Mesodermal cell (in vitro differentiated cells): ENCODE measurements at regions not wholly inside any gene's neighbourhood (a gene's known extent, or its start where the extent isn't known, plus 50 kb on each side); places are given as distances from the start of the nearest gene placed in this dataset.
A peak's percentile ranks its signal among the peaks of the same experiment; 100 is the strongest.

Experiments
- H3K27ac ChIP-seq: 2 replicates; pipeline ENCODE4 v1.7.0; 2013; ENCODE audit warnings: mild to moderate bottlenecking, low read depth, low read length, moderate library complexity; ENCODE audit not compliant: severe bottlenecking
- H3K36me3 ChIP-seq: 2 replicates; pipeline ENCODE4 v1.7.1; 2013; ENCODE audit warnings: mild to moderate bottlenecking, low read length, moderate library complexity; ENCODE audit not compliant: control insufficient read depth, insufficient read depth
- H3K4me1 ChIP-seq: one replicate; pipeline ENCODE4 v1.7.1; 2013; ENCODE audit warnings: mild to moderate bottlenecking, low read length; ENCODE audit not compliant: insufficient read depth, control insufficient read depth, poor library complexity, severe bottlenecking
- H3K4me3 ChIP-seq: 2 replicates; pipeline ENCODE4 v1.7.0; 2013; ENCODE audit warnings: low read length, control low read depth, mild to moderate bottlenecking; ENCODE audit not compliant: insufficient read depth, poor library complexity, severe bottlenecking; ENCODE audit errors: extremely low read depth
- H3K9me3 ChIP-seq: 2 replicates; pipeline ENCODE4 v1.7.1; 2013; ENCODE audit warnings: mild to moderate bottlenecking, low read length, moderate library complexity; ENCODE audit not compliant: control insufficient read depth
- WGBS, 2 experiments: methylation state at CpG; one replicate each; pipeline ENCODE4 v1.1.5; 2013; ENCODE audit warnings: missing lambda C conversion rate in 2 of 2; ENCODE audit not compliant: insufficient coverage in 2 of 2; 5-methylcytosine and 5-hydroxymethylcytosine counted together

- Histone ChIP-seq H3K36me3 (no peaks in the 10 kb centered on the region), H3K9me3 (no peaks in the 10 kb centered on the region), H3K4me1 (peaks cover 35% of the 10 kb centered on the region), H3K4me3 (no peak overlapping the region), H3K27ac (no peak overlapping the region)
- WGBS, 2 experiments: 86% methylated on average over 5 of the region's 6 CpGs; no CpG with 5 or more reads in 1 of the 2 experiments
Observed at GRCh38 chr11:123303924-123304323, 108.9 kb upstream of the CLMP start.

DNA sequence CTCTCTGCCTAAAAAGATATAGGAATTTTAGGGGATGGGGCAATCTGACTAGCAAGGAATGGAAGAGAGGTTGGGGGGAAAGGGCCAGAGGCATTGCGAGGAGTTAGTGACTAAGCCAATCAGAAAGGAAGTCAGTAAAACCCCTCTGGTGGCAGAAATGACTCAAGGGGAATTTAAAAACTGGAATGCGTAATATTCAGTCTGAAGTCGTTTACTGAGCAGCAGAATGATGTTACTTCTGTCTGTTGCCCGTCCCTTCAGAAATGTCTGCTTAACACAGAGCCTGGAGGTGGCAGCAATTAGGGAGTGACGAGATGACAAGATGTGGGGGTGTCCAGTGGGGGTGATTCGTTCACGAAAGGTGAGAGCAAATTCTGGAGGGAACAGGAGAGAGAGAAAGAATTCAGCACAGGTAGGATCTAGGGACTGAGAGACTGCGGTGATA lies 107.7 kb upstream of the CLMP start:
- no peak overlapping the region for H3K27ac ChIP-seq

DNA sequence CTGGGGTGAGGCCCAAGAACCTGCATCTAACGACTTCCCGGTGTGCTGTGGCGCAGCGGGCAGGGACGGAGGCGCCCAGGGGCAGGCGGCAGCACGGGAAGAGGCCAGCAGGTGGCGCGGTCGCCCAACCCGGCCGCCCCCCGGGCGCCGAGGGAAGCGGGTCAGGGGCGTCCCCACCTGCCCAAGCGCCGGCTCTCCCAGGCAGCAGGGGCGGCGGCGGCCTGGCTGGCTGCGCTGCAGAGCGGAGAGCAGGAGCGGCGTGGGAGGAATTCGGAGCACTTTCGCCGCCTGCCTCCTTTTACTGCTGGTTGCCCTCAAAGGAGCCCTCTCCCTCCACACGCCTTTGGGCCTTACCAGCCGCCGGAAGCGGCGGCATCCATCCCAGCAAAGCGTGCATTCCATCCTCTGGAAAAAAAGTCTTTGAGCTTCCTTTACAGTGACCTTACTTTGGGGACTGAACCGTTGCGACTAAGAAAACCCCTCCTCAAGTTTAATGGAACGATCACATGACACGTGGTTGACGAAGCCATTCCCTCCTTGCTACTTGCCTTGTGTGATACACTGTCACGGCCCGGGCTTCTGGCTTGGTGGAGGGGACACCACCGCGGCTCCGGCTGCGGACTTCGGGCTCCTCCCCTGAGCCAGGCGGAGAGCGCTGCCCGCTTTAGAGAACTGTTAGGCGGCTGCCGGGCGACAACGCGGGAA lies 106.8 kb upstream of the CLMP start:
- Histone ChIP-seq H3K36me3 (no peaks in the 10 kb centered on the region), H3K27ac (peak overlapping the region; percentile 43), H3K9me3 (no peaks in the 10 kb centered on the region), H3K4me3 (peak overlapping the region; percentile 19), H3K4me1 (peaks cover 26% of the 10 kb centered on the region)
- WGBS, 2 experiments: 1% methylated on average over 48 of the region's 56 CpGs

More for the DNA sequence above, 107.7 kb upstream of the CLMP start:
- Histone ChIP-seq H3K36me3 (no peaks in the 10 kb centered on the region), H3K9me3 (no peaks in the 10 kb centered on the region), H3K4me1 (peaks cover 29% of the 10 kb centered on the region), H3K4me3 (no peak overlapping the region)
- WGBS, 2 experiments: 59 to 69% methylated on average over 8 of the region's 8 CpGs

DNA sequence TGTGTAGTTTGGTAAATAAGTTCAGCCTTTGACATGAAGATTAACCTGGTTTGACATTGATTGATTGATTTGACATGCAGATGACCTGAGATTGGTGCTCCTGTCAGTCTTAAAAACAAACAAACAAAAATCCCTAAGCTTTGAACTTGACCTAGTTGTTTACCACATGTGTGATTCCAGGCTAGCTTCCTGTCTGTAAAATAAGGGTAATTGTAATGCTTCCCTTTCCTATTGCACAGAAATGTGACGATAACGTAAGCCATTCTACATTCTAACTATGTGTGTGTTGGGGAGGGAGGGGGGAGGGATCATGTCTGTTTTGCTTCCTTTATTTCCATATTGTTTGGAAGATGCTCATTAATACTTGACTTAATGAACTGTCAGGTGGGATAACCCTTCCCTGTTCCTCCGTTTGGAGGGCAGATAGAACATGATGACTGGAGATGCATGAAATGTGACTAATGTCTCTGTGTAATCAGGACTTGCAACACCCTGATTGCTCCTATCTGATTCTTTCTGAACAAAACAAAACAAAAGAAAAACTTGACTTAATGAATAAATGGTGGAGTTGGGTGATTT lies 106.1 kb upstream of the CLMP start:
- Histone ChIP-seq H3K4me3 (no peak overlapping the region), H3K9me3 (no peaks in the 10 kb centered on the region), H3K4me1 (peaks cover 26% of the 10 kb centered on the region), H3K36me3 (no peaks in the 10 kb centered on the region), H3K27ac (no peak overlapping the region)
- WGBS, 2 experiments: 67% methylated on average over 1 of the region's 3 CpGs; no CpG with 5 or more reads in 1 of the 2 experiments

GRCh38 chr11:123299721-123300120 lies 104.7 kb upstream of the CLMP start:
- 89 to 93% methylated on average over 6 to 7 of the region's 7 CpGs for whole genome bisulfite sequencing, 2 experiments
- peaks cover 24% of the 10 kb centered on the region for H3K4me1 ChIP-seq
- no peaks in the 10 kb centered on the region for H3K9me3 ChIP-seq
- no peaks in the 10 kb centered on the region for H3K36me3 ChIP-seq
- no peak overlapping the region for H3K27ac ChIP-seq
- no peak overlapping the region for H3K4me3 ChIP-seq

- no peak overlapping the region for H3K27ac ChIP-seq
- no peaks in the 10 kb centered on the region for H3K9me3 ChIP-seq
- WGBS, 2 experiments: 91 to 94% methylated on average over 9 to 15 of the region's 16 CpGs
- no peaks in the 10 kb centered on the region for H3K36me3 ChIP-seq
- no peak overlapping the region for H3K4me3 ChIP-seq
- H3K4me1 ChIP-seq: peaks cover 23% of the 10 kb centered on the region
Observed at GRCh38 chr11:123298488-123299447, 103.7 kb upstream of the CLMP start.

- 83% methylated on average over 1 of the region's 2 CpGs; no CpG with 5 or more reads in 1 of the 2 experiments for WGBS, 2 experiments
- Histone ChIP-seq H3K4me3 (no peak overlapping the region), H3K9me3 (no peaks in the 10 kb centered on the region), H3K36me3 (no peaks in the 10 kb centered on the region), H3K27ac (no peak overlapping the region), H3K4me1 (no peaks in the 10 kb centered on the region)
Observed at GRCh38 chr11:123292647-123293046, 97.6 kb upstream of the CLMP start.

DNA sequence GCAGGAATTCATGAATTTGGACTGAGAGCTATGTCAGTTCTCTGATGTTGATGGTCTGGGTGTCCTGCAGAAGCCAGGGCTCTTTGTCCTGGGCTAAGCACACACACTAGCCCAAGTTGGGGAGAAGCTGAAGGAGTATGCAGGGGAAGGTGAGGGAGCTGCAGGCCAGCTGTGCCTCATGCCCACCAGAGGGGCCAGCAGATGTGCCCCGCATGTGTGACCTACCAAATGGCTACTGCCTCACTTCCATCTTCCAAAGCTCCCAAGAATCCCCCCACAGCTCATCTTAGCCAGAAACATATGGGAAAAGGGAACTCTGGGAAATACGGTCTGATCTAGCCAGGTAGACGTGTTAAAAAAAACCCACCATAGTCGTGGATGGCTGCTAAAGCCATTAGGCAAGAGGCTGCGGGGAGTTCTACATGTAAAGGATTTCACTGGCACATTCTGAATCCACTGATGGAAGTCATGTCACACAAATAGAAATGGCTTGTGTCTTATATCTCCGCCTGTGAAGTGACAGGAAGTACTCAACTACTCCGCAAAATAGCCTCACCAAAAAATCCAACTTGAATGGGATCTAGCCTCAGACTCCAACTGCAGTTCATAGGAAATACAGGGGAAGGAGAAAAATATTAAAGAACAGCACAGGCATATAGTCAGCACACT lies 96.3 kb upstream of the CLMP start:
- Histone ChIP-seq H3K4me1 (no peaks in the 10 kb centered on the region), H3K27ac (no peak overlapping the region), H3K36me3 (no peaks in the 10 kb centered on the region), H3K4me3 (no peak overlapping the region), H3K9me3 (no peaks in the 10 kb centered on the region)
- 82 to 85% methylated on average over 4 of the region's 7 CpGs for WGBS, 2 experiments

GRCh38 chr11:123286761-123287160 lies 91.7 kb upstream of the CLMP start:
- Histone ChIP-seq H3K9me3 (no peaks in the 10 kb centered on the region), H3K27ac (no peak overlapping the region)
- WGBS, 2 experiments: 95 to 100% methylated on average over 2 of the region's 3 CpGs

DNA sequence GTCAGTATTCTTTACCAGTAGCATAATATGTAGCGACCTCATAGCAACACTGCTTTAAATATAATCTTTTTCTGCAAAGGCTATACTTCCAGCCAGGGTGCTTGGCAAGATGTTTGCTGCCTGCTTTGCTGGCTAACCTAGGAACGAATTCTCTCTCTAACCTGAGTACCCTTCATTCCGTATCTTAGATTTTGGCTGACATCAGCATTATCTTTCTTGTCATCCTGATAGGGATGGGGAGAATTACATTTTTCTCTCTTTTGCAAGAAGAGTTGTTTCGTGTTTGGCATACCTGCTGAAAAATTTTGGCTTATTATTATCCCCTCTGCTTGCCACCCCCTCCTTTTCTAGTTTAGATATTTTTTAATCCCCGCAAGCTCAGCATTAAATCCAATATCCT lies 91.2 kb upstream of the CLMP start:
- no peak overlapping the region for H3K4me3 ChIP-seq
- no peaks in the 10 kb centered on the region for H3K36me3 ChIP-seq
- WGBS, 2 experiments: 75% methylated on average over 1 to 2 of the region's 5 CpGs

More at GRCh38 chr11:123286761-123287160, 91.7 kb upstream of the CLMP start:
- Histone ChIP-seq H3K36me3 (no peaks in the 10 kb centered on the region), H3K4me3 (no peak overlapping the region), H3K4me1 (no peaks in the 10 kb centered on the region)

More for the DNA sequence above, 91.2 kb upstream of the CLMP start:
- H3K4me1 ChIP-seq: no peaks in the 10 kb centered on the region
- H3K9me3 ChIP-seq: no peaks in the 10 kb centered on the region
- no peak overlapping the region for H3K27ac ChIP-seq
